ENCODE measurements at regions not wholly inside any gene's neighbourhood (a gene's known extent, or its start where the extent isn't known, plus 50 kb on each side); places are given as distances from the start of the nearest gene placed in this dataset.

GRCh38 chr4:183830438-183830985, 74.6 kb upstream of the STOX2 start:
- DNase-seq (ENCODE audit: low read depth, low spot score) = no peak
- no peak overlapping the region for H3K27ac ChIP-seq (ENCODE audit: low read length)
- H3K4me1 ChIP-seq (ENCODE audit: control insufficient read depth, insufficient read depth, low read length) = no peaks in the 10 kb centered on the region; the same call in 1 of the 2 replicates
- no peaks in the 10 kb centered on the region for H3K9me3 ChIP-seq (ENCODE audit: control insufficient read depth, insufficient read depth, low read depth, low read length)
- in situ Hi-C loops (cut with HindIII; ENCODE audit: low pct_unique_long_range_greater_than_20kb, low sequenced_read_pairs) = no loop called here
- TF ChIP-seq REST (IDR thresholded peaks at IDR 0.05; ENCODE audit: insufficient read depth in 1 of 2, low read depth in 2 of 2, low read length in 1 of 2) (no peak), CTCF (IDR thresholded peaks at IDR 0.05) (no peak), POLR2AphosphoS5 (IDR thresholded peaks at IDR 0.05; ENCODE audit: low read depth, low read length) (no peak), SIN3A (IDR thresholded peaks at IDR 0.05; ENCODE audit: borderline replicate concordance, insufficient read depth, low read depth, low read length) (no peak), TCF7L2 (IDR thresholded peaks at IDR 0.05; ENCODE audit: low read depth, low read length) (no peak)
- intact Hi-C loops (cut with micrococcal nuclease; ENCODE audit: unreplicated experiment) = no loop called here
- ChIA-PET CTCF (interaction anchor here (1.2 kb wide), 1 partner anchor 266 kb away, joined by 5 read pairs; no protein-coding TSS in a partner anchor), POLR2A (no interaction called here)
- no peak for ATAC-seq
- H3K4me3 ChIP-seq (ENCODE audit: low read depth in 2 of 2, low read length in 2 of 2) = no peak overlapping the region
- no peaks in the 10 kb centered on the region for H3K36me3 ChIP-seq (ENCODE audit: control insufficient read depth, insufficient read depth, low read length)
- BruUV-seq (replicated peaks) = no TSS peak
- no peaks in the 10 kb centered on the region for H3K27me3 ChIP-seq (ENCODE audit: control insufficient read depth, insufficient read depth, low read length)

- Histone ChIP-seq H3K27me3 (ENCODE audit: control insufficient read depth, insufficient read depth, low read length) (no peaks in the 10 kb centered on the region), H3K4me1 (ENCODE audit: control insufficient read depth, insufficient read depth, low read length) (no peaks in the 10 kb centered on the region; the same call in 1 of the 2 replicates), H3K9me3 (ENCODE audit: control insufficient read depth, insufficient read depth, low read depth, low read length) (no peaks in the 10 kb centered on the region), H3K36me3 (ENCODE audit: control insufficient read depth, insufficient read depth, low read length) (no peaks in the 10 kb centered on the region), H3K27ac (ENCODE audit: low read length) (no peak overlapping the region), H3K4me3 (ENCODE audit: low read depth in 2 of 2, low read length in 2 of 2) (no peak overlapping the region)
- POLR2A ChIA-PET = no interaction called here
- in situ Hi-C loops (cut with HindIII; ENCODE audit: low pct_unique_long_range_greater_than_20kb, low sequenced_read_pairs) = no loop called here
- intact Hi-C loops (cut with micrococcal nuclease; ENCODE audit: unreplicated experiment) = no loop called here
- no peak for ATAC-seq
- no TSS peak for BruUV-seq (replicated peaks)
- DNase-seq (ENCODE audit: low read depth, low spot score) = no peak
- TF ChIP-seq CTCF (IDR thresholded peaks at IDR 0.05) (no peak), TCF7L2 (IDR thresholded peaks at IDR 0.05; ENCODE audit: low read depth, low read length) (no peak), SIN3A (IDR thresholded peaks at IDR 0.05; ENCODE audit: borderline replicate concordance, insufficient read depth, low read depth, low read length) (no peak), POLR2AphosphoS5 (IDR thresholded peaks at IDR 0.05; ENCODE audit: low read depth, low read length) (no peak), REST (IDR thresholded peaks at IDR 0.05; ENCODE audit: insufficient read depth in 1 of 2, low read depth in 2 of 2, low read length in 1 of 2) (no peak)
- CTCF ChIA-PET = interaction anchor here (1.2 kb wide), 1 partner anchor 265 kb away, joined by 5 read pairs; no protein-coding TSS in a partner anchor
Measured at GRCh38 chr4:183831026-183831446, 74.1 kb upstream of the STOX2 start.
